Putamen (tissue), 1 donor: ENCODE measurements at regions not wholly inside any gene's neighbourhood (a gene's known extent, or its start where the extent isn't known, plus 50 kb on each side); places are given as distances from the start of the nearest gene placed in this dataset.

ENCODE experiments used
- DNase-seq: peaks from one replicate; pipeline ENCODE4 v3.0.0-alpha.2; 2016; ENCODE audit warnings: low spot score

- no peak for DNase-seq
These were observed 362.8 kb downstream of the INHBA start for GRCh38 chr7:41339913-41340676.

- DNase-seq = no peak
These were observed 365.9 kb downstream of the INHBA start for GRCh38 chr7:41336981-41337380.

- DNase-seq = no peak
These were observed 366.4 kb downstream of the INHBA start for GRCh38 chr7:41336455-41336952.

GRCh38 chr7:41334071-41334862 is 368.6 kb downstream of the INHBA start:
- DNase-seq = no peak

- DNase-seq = no peak
These were observed 369.4 kb downstream of the INHBA start for GRCh38 chr7:41333511-41333910.

- no peak for DNase-seq
These were observed 371.7 kb downstream of the INHBA start for GRCh38 chr7:41331194-41331593.

GRCh38 chr7:41328544-41328943 is 374.3 kb downstream of the INHBA start:
- DNase-seq = no peak

GRCh38 chr7:41328131-41328530 is 374.8 kb downstream of the INHBA start:
- no peak for DNase-seq

GRCh38 chr7:41326616-41327015 is 376.3 kb downstream of the INHBA start:
- no peak for DNase-seq

GRCh38 chr7:41323806-41324205 is 379.1 kb downstream of the INHBA start:
- DNase-seq = no peak

GRCh38 chr7:41319581-41319980 is 383.3 kb downstream of the INHBA start:
- DNase-seq = no peak

GRCh38 chr7:41316410-41316809 is 386.5 kb downstream of the INHBA start:
- peak; percentile 47 for DNase-seq

GRCh38 chr7:41315764-41316163 is 387.1 kb downstream of the INHBA start:
- DNase-seq = no peak

- DNase-seq = no peak
These were observed 389.7 kb downstream of the INHBA start for GRCh38 chr7:41313171-41313570.

- DNase-seq = no peak
These were observed 390.7 kb downstream of the INHBA start for GRCh38 chr7:41312235-41312634.

GRCh38 chr7:41311301-41311700 is 391.6 kb downstream of the INHBA start:
- DNase-seq = no peak

GRCh38 chr7:41306486-41306885 is 396.4 kb downstream of the INHBA start:
- no peak for DNase-seq

GRCh38 chr7:41305001-41305400 is 397.9 kb downstream of the INHBA start:
- DNase-seq = peak; percentile 22

GRCh38 chr7:41303709-41304108 is 399.2 kb downstream of the INHBA start:
- DNase-seq = no peak

GRCh38 chr7:41298409-41298808 is 404.5 kb downstream of the INHBA start:
- DNase-seq = no peak

GRCh38 chr7:41297166-41297565 is 405.7 kb downstream of the INHBA start:
- no peak for DNase-seq

GRCh38 chr7:41295455-41295815 is 407.5 kb downstream of the INHBA start:
- no peak for DNase-seq
